PC-3 (cell line): ENCODE measurements at regions not wholly inside any gene's neighbourhood (a gene's known extent, or its start where the extent isn't known, plus 50 kb on each side); places are given as distances from the start of the nearest gene placed in this dataset.

Experiments
- ATAC-seq: fragments of 200-7000 bp; cut with Tn5 transposase; 2 replicates; pipeline ENCODE4 v1.9.1; 2020; ENCODE audit warnings: mild to moderate bottlenecking, moderate library complexity
- BruUV-seq: library from RNA; stranded (reverse); fragments of 400-500 nt; replicated peaks from 2 replicates; lab custom pipeline; 2021; lab: Mats Ljungman, UMichigan
- CTCF ChIA-PET: fragments of 300-600 bp; sonication (Branson Sonifier 250); formaldehyde crosslinking; loops from one replicate; lab custom pipeline; 2022; ENCODE audit warnings: antibody characterized with exemption; lab: Charles Lee
- POLR2A ChIA-PET: fragments of 300-600 bp; sonication (Branson Sonifier 250); formaldehyde crosslinking; loops from one replicate; lab custom pipeline; 2022; ENCODE audit warnings: antibody characterized with exemption; ENCODE audit not compliant: unreplicated experiment; lab: Charles Lee
- DNase-seq: peaks from one replicate; pipeline ENCODE4 v3.0.0-alpha.2; 2015
- H2AFZ ChIP-seq: fragments of 300-600 bp; sonication (generic); 2 replicates; pipeline ENCODE4 v1.6.0; 2016; ENCODE audit warnings: antibody characterized with exemption, low read length
- H3F3A ChIP-seq: fragments of 300-600 bp; sonication (generic); one replicate; pipeline ENCODE4 v1.6.0; 2017; ENCODE audit warnings: antibody characterized with exemption, low read length, control low read depth, mild to moderate bottlenecking; ENCODE audit not compliant: unreplicated experiment
- H3K27ac ChIP-seq: fragments of 300-600 bp; sonication (generic); 2 replicates; pipeline ENCODE4 v1.5.1; 2016; ENCODE audit warnings: mild to moderate bottlenecking, low read length
- H3K27me3 ChIP-seq: fragments of 300-600 bp; sonication (generic); 2 replicates; pipeline ENCODE4 v1.6.1; 2016; ENCODE audit warnings: low read length, mixed read lengths
- H3K36me3 ChIP-seq: fragments of 300-600 bp; sonication (generic); 2 replicates; pipeline ENCODE4 v1.6.1; 2016; ENCODE audit warnings: low read depth, mixed run types, low read length, mixed read lengths
- H3K4me1 ChIP-seq: fragments of 300-600 bp; sonication (generic); 2 replicates; pipeline ENCODE4 v1.5.1; 2016; ENCODE audit warnings: low read length; ENCODE audit not compliant: insufficient read depth
- H3K4me2 ChIP-seq: fragments of 300-600 bp; sonication (generic); 2 replicates; pipeline ENCODE4 v1.6.0; 2016; ENCODE audit warnings: low read length
- H3K4me3 ChIP-seq: fragments of 300-600 bp; sonication (generic); 2 replicates; pipeline ENCODE4 v1.5.1; 2016; ENCODE audit warnings: mild to moderate bottlenecking, low read length, mixed read lengths
- H3K79me2 ChIP-seq: fragments of 300-600 bp; sonication (generic); 2 replicates; pipeline ENCODE4 v1.6.1; 2017; ENCODE audit warnings: low read length, mixed read lengths
- H3K9ac ChIP-seq: fragments of 300-600 bp; sonication (generic); 2 replicates; pipeline ENCODE4 v1.6.0; 2016; ENCODE audit warnings: mild to moderate bottlenecking, low read length
- H3K9me2 ChIP-seq: fragments of 300-600 bp; sonication (generic); replicated peaks from 2 replicates; pipeline ENCODE4 v1.6.1; 2016; ENCODE audit warnings: mixed run types, low read length, mixed read lengths
- H3K9me3 ChIP-seq: fragments of 300-600 bp; sonication (generic); 2 replicates; pipeline ENCODE4 v1.6.1; 2016; ENCODE audit warnings: low read length, mixed read lengths
- H4K20me1 ChIP-seq: fragments of 300-600 bp; sonication (generic); 2 replicates; pipeline ENCODE4 v1.6.1; 2016; ENCODE audit warnings: low read length, mixed read lengths
- EZH2 ChIP-seq: fragments of 300-600 bp; sonication (generic); IDR thresholded peaks from one replicate; pipeline ENCODE4 v1.6.1; 2017; ENCODE audit warnings: antibody characterized with exemption, mild to moderate bottlenecking, low read length; ENCODE audit not compliant: unreplicated experiment
- EZH2phosphoT487 ChIP-seq: fragments of 300-600 bp; sonication (generic); IDR thresholded peaks from 2 replicates; pipeline ENCODE4 v1.6.1; 2018; ENCODE audit warnings: mild to moderate bottlenecking, antibody characterized with exemption, low read length, borderline replicate concordance
- intact Hi-C: fragments of 100-400 bp; cut with micrococcal nuclease; formaldehyde crosslinking; loops from 2 replicates; pipeline ENCODE4 v1.9.0; 2023
- TF ChIP-seq, protein P1 (sequence below): fragments of 300-600 bp; sonication (generic); conservative IDR thresholded peaks from 2 replicates; pipeline ENCODE4 v1.5.1; 2017; ENCODE audit warnings: antibody characterized with exemption, low read depth, mild to moderate bottlenecking, low read length

- H2AFZ ChIP-seq = 0 out of 2 replicates have a peak overlapping the region, but pooled peaks have one; percentile 15
- CTCF ChIA-PET = no interaction called here
Measured at GRCh38 chr11:23079382-23079813, 219.1 kb upstream of the CCDC179 start.

GRCh38 chr11:23087407-23087806 lies 227.1 kb upstream of the CCDC179 start:
- no peaks in the 10 kb centered on the region for H3K27me3 ChIP-seq
- H2AFZ ChIP-seq = no peak overlapping the region
- H3K9me3 ChIP-seq = no peaks in the 10 kb centered on the region
- no peaks in the 10 kb centered on the region for H4K20me1 ChIP-seq
- no peak for ATAC-seq
- ChIA-PET POLR2A (no interaction called here), CTCF (no interaction called here)
- H3K27ac ChIP-seq = no peak overlapping the region
- TF ChIP-seq EZH2phosphoT487 = no peak
- no peak for TF ChIP-seq EZH2
- TF ChIP-seq, protein P1, sequence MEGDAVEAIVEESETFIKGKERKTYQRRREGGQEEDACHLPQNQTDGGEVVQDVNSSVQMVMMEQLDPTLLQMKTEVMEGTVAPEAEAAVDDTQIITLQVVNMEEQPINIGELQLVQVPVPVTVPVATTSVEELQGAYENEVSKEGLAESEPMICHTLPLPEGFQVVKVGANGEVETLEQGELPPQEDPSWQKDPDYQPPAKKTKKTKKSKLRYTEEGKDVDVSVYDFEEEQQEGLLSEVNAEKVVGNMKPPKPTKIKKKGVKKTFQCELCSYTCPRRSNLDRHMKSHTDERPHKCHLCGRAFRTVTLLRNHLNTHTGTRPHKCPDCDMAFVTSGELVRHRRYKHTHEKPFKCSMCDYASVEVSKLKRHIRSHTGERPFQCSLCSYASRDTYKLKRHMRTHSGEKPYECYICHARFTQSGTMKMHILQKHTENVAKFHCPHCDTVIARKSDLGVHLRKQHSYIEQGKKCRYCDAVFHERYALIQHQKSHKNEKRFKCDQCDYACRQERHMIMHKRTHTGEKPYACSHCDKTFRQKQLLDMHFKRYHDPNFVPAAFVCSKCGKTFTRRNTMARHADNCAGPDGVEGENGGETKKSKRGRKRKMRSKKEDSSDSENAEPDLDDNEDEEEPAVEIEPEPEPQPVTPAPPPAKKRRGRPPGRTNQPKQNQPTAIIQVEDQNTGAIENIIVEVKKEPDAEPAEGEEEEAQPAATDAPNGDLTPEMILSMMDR = no peak
- no peaks in the 10 kb centered on the region for H3K79me2 ChIP-seq
- no peak for DNase-seq
- intact Hi-C loops = no loop called here
- H3K4me3 ChIP-seq = no peak overlapping the region
- H3K4me1 ChIP-seq = no peaks in the 10 kb centered on the region
- H3K9ac ChIP-seq = no peak overlapping the region
- no peak overlapping the region for H3K4me2 ChIP-seq
- no peaks in the 10 kb centered on the region for H3K9me2 ChIP-seq
- H3F3A ChIP-seq = no peaks in the 10 kb centered on the region
- BruUV-seq = no TSS peak
- no peaks in the 10 kb centered on the region for H3K36me3 ChIP-seq

More at GRCh38 chr11:23079382-23079813, 219.1 kb upstream of the CCDC179 start:
- Histone ChIP-seq H3K9me3 (no peaks in the 10 kb centered on the region), H4K20me1 (no peaks in the 10 kb centered on the region), H3K36me3 (no peaks in the 10 kb centered on the region), H3K79me2 (no peaks in the 10 kb centered on the region), H3K4me2 (peak overlapping the region; percentile 56), H3K9ac (no peak overlapping the region), H3K27ac (peak overlapping the region; percentile 42), H3K27me3 (no peaks in the 10 kb centered on the region), H3K4me3 (no peak overlapping the region), H3K9me2 (no peaks in the 10 kb centered on the region), H3F3A (no peaks in the 10 kb centered on the region), H3K4me1 (peaks cover 22% of the 10 kb centered on the region)
- intact Hi-C loops = loop anchor here (2.0 kb wide), 1 partner anchor 57 kb away; no protein-coding TSS in a partner anchor
- no peak for TF ChIP-seq EZH2
- TF ChIP-seq EZH2phosphoT487 = no peak
- TF ChIP-seq, protein P1 = no peak
- no TSS peak for BruUV-seq
- peak; percentile 74 for ATAC-seq
- POLR2A ChIA-PET = no interaction called here
- peak; percentile 36 for DNase-seq

DNA sequence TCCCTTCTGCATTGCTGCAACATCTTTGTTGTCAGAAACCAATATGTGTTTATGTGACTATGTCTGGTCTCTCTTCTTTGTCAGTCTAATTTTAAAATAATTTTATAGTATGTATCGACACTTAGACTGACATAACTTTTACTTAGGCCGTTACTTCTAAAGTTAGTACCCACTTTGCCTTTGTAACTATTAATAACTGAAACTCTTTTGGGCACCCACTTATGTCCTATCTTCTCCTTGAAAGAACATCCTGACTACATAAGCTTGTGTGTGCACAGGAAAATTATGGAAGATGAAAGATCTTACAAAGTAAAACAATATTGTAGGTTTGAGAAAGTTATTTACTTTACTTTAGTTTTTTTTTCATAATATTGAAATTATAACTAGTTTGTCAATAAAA lies 230.4 kb upstream of the CCDC179 start:
- Histone ChIP-seq H3K4me3 (no peak overlapping the region), H3K27me3 (no peaks in the 10 kb centered on the region), H3K4me1 (no peaks in the 10 kb centered on the region), H4K20me1 (no peaks in the 10 kb centered on the region), H3F3A (no peaks in the 10 kb centered on the region), H3K79me2 (no peaks in the 10 kb centered on the region), H3K4me2 (no peak overlapping the region), H2AFZ (no peak overlapping the region), H3K9me3 (no peaks in the 10 kb centered on the region), H3K27ac (no peak overlapping the region), H3K9ac (no peak overlapping the region), H3K9me2 (no peaks in the 10 kb centered on the region), H3K36me3 (no peaks in the 10 kb centered on the region)
- no peak for ATAC-seq
- ChIA-PET CTCF (no interaction called here), POLR2A (no interaction called here)
- no TSS peak for BruUV-seq
- TF ChIP-seq EZH2phosphoT487 (no peak), EZH2 (no peak)
- TF ChIP-seq, protein P1 = no peak
- DNase-seq = no peak
- intact Hi-C loops = no loop called here
